C4-2B (cell line): ENCODE measurements at regions not wholly inside any gene's neighbourhood (a gene's known extent, or its start where the extent isn't known, plus 50 kb on each side); places are given as distances from the start of the nearest gene placed in this dataset.

Experiments
- CTCF ChIP-seq: fragments of 450-650 bp; conservative IDR thresholded peaks from 2 replicates; pipeline ENCODE4 v1.5.1; 2017; ENCODE audit warnings: mild to moderate bottlenecking
- ZFX ChIP-seq: fragments of 450-650 bp; IDR thresholded peaks from 2 replicates; pipeline ENCODE4 v1.6.1; 2017

- no peak for TF ChIP-seq CTCF
- no peak for TF ChIP-seq ZFX
Observed at GRCh38 chr4:23707652-23708026, 182.2 kb downstream of the PPARGC1A start.
